HEK293 (cell line): ENCODE measurements at regions not wholly inside any gene's neighbourhood (a gene's known extent, or its start where the extent isn't known, plus 50 kb on each side); places are given as distances from the start of the nearest gene placed in this dataset.

Experiments used
- BCL11A ChIP-seq: fragments of 450-650 bp; formaldehyde crosslinking; IDR thresholded peaks from 2 replicates; pipeline ENCODE4 v1.5.1; 2016; ENCODE audit warnings: low read depth, missing biosample characterization, missing genetic modification characterization
- BCL11B ChIP-seq: fragments of 450-650 bp; formaldehyde crosslinking; IDR thresholded peaks from 2 replicates; pipeline ENCODE4 v1.5.1; 2016; ENCODE audit warnings: low read depth, missing biosample characterization, missing genetic modification characterization
- IKZF3 ChIP-seq: fragments of 450-650 bp; IDR thresholded peaks from 2 replicates; pipeline ENCODE4 v1.5.0; 2018; ENCODE audit warnings: missing biosample characterization, mild to moderate bottlenecking, missing genetic modification characterization, moderate library complexity
- KLF1 ChIP-seq: fragments of 450-650 bp; formaldehyde crosslinking; IDR thresholded peaks from 2 replicates; pipeline ENCODE4 v1.5.1; 2016; ENCODE audit warnings: missing biosample characterization, missing genetic modification characterization
- KLF7 ChIP-seq: fragments of 450-650 bp; formaldehyde crosslinking; IDR thresholded peaks from 2 replicates; pipeline ENCODE4 v1.5.1; 2016; ENCODE audit warnings: missing biosample characterization, missing genetic modification characterization, borderline replicate concordance
- KLF9 ChIP-seq: fragments of 450-650 bp; formaldehyde crosslinking; IDR thresholded peaks from 2 replicates; pipeline ENCODE4 v1.5.1; 2016; ENCODE audit warnings: missing biosample characterization, missing genetic modification characterization, low read depth
- OSR2 ChIP-seq: fragments of 450-650 bp; formaldehyde crosslinking; IDR thresholded peaks from 2 replicates; pipeline ENCODE4 v1.5.1; 2016; ENCODE audit warnings: missing biosample characterization, missing genetic modification characterization
- SP7 ChIP-seq: fragments of 450-650 bp; formaldehyde crosslinking; IDR thresholded peaks from 2 replicates; pipeline ENCODE4 v1.5.1; 2016; ENCODE audit warnings: missing biosample characterization, missing genetic modification characterization
- WT1 ChIP-seq: fragments of 450-650 bp; formaldehyde crosslinking; IDR thresholded peaks from 2 replicates; pipeline ENCODE4 v1.5.1; 2016; ENCODE audit warnings: missing biosample characterization, missing genetic modification characterization
- ZBTB17 ChIP-seq: fragments of 450-650 bp; formaldehyde crosslinking; IDR thresholded peaks from 2 replicates; pipeline ENCODE4 v1.5.1; 2016; ENCODE audit warnings: missing biosample characterization, missing genetic modification characterization
- ZBTB20 ChIP-seq: fragments of 450-650 bp; formaldehyde crosslinking; IDR thresholded peaks from 2 replicates; pipeline ENCODE4 v1.5.1; 2016; ENCODE audit warnings: missing biosample characterization, missing genetic modification characterization
- ZNF600 ChIP-seq: fragments of 450-650 bp; formaldehyde crosslinking; IDR thresholded peaks from 2 replicates; pipeline ENCODE4 v1.5.1; 2016; ENCODE audit warnings: missing biosample characterization, missing genetic modification characterization
- ZNF629 ChIP-seq: fragments of 450-650 bp; formaldehyde crosslinking; IDR thresholded peaks from 2 replicates; pipeline ENCODE4 v1.5.1; 2017; ENCODE audit warnings: missing biosample characterization, missing genetic modification characterization
- ZNF654 ChIP-seq: fragments of 450-650 bp; formaldehyde crosslinking; IDR thresholded peaks from 2 replicates; pipeline ENCODE4 v1.5.1; 2016; ENCODE audit warnings: low read depth, missing biosample characterization, missing genetic modification characterization
- ZNF701 ChIP-seq: fragments of 450-650 bp; formaldehyde crosslinking; IDR thresholded peaks from 2 replicates; pipeline ENCODE4 v1.5.1; 2016; ENCODE audit warnings: missing biosample characterization, missing genetic modification characterization
- ZSCAN23 ChIP-seq: fragments of 450-650 bp; formaldehyde crosslinking; IDR thresholded peaks from 2 replicates; pipeline ENCODE4 v1.5.1; 2016; ENCODE audit warnings: missing biosample characterization, missing genetic modification characterization
- ZXDB ChIP-seq: fragments of 450-650 bp; formaldehyde crosslinking; IDR thresholded peaks from 2 replicates; pipeline ENCODE4 v1.5.1; 2016; ENCODE audit warnings: missing biosample characterization, missing genetic modification characterization
- TF ChIP-seq, protein P1 (sequence below): fragments of 450-650 bp; formaldehyde crosslinking; IDR thresholded peaks from 2 replicates; pipeline ENCODE4 v1.5.1; 2016; ENCODE audit warnings: missing biosample characterization, missing genetic modification characterization
- TF ChIP-seq, protein P2 (sequence below): fragments of 450-650 bp; formaldehyde crosslinking; IDR thresholded peaks from 2 replicates; pipeline ENCODE4 v1.5.1; 2017; ENCODE audit warnings: missing biosample characterization, missing genetic modification characterization
- TF ChIP-seq, protein P3 (sequence below): fragments of 450-650 bp; formaldehyde crosslinking; IDR thresholded peaks from 2 replicates; pipeline ENCODE4 v1.5.1; 2016; ENCODE audit warnings: missing biosample characterization, missing genetic modification characterization
- TF ChIP-seq, protein P4 (sequence below): fragments of 450-650 bp; formaldehyde crosslinking; IDR thresholded peaks from 2 replicates; pipeline ENCODE4 v1.5.1; 2016; ENCODE audit warnings: missing biosample characterization, missing genetic modification characterization
- TF ChIP-seq, protein P5 (sequence below): fragments of 450-650 bp; formaldehyde crosslinking; IDR thresholded peaks from 2 replicates; pipeline ENCODE4 v1.5.1; 2016; ENCODE audit warnings: missing biosample characterization, missing genetic modification characterization
- TF ChIP-seq, protein P6 (sequence below): fragments of 450-650 bp; formaldehyde crosslinking; IDR thresholded peaks from 2 replicates; pipeline ENCODE4 v1.5.1; 2016; ENCODE audit warnings: missing biosample characterization, missing genetic modification characterization

DNA sequence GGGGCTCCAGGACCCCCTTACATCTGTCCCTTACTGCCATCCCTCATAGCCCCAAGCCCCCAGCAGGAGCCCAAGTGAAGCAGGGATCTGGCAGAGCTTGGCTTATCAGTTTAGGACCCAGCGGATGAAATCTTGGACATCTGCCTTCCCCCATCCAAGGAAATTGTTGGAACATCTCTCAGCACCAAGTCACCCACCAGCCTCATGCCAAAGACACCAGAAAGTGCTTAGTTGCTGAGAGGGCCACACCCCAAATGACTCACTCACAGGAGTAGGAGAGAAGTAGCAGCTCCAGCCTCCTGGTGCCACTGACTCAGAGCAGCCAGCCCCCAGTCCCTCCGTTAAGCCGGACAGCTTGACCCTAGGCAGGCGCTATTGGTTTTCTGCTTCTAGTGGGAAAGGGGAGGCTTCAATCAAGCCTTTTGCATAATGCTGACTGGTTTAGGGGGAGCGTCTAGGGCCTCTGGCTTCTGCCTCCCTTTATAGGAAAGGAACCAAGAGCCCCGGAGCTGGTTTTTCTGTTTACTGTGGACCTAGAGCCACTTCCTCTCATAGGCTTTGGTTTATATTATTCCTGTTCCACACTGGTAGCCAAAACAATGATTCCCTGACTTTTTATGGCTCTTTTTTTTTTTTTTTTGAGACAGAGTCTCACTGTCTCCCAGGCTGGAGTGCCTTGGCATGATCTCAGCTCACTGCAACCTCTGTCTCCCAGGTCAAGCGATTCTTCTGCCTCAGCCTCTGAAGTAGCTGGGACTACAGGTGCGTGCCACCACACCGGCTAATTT, 114.2 kb upstream of the IPO9 start (continued):
- TF ChIP-seq, protein P1, sequence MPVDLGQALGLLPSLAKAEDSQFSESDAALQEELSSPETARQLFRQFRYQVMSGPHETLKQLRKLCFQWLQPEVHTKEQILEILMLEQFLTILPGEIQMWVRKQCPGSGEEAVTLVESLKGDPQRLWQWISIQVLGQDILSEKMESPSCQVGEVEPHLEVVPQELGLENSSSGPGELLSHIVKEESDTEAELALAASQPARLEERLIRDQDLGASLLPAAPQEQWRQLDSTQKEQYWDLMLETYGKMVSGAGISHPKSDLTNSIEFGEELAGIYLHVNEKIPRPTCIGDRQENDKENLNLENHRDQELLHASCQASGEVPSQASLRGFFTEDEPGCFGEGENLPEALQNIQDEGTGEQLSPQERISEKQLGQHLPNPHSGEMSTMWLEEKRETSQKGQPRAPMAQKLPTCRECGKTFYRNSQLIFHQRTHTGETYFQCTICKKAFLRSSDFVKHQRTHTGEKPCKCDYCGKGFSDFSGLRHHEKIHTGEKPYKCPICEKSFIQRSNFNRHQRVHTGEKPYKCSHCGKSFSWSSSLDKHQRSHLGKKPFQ (tag by site-specific recombination): no peak
- TF ChIP-seq ZNF600 (tag by site-specific recombination) (peak; percentile 67; the same call in 1 of the 2 replicates), ZBTB20 (peak; percentile 37; the same call in 1 of the 2 replicates), ZBTB17 (tag by site-specific recombination) (peak; percentile 79), KLF1 (tag by site-specific recombination) (peak; percentile 82), IKZF3 (tag by site-specific recombination) (0 out of 2 replicates have a peak, but pooled peaks have one; percentile 42), KLF9 (tag by site-specific recombination) (peak; percentile 90), WT1 (tag by site-specific recombination) (peak; percentile 50; the same call in 1 of the 2 replicates), BCL11B (tag by site-specific recombination) (no peak), ZSCAN23 (0 out of 2 replicates have a peak, but pooled peaks have one; percentile 19), KLF7 (peak; percentile 79; the same call in 1 of the 2 replicates), BCL11A (tag by site-specific recombination) (no peak), SP7 (tag by site-specific recombination) (peak; percentile 79), ZNF629 (tag by site-specific recombination) (peak; percentile 53), ZXDB (tag by site-specific recombination) (0 out of 2 replicates have a peak, but pooled peaks have one; percentile 30), ZNF701 (tag by site-specific recombination) (no peak), OSR2 (tag by site-specific recombination) (peak; percentile 98), ZNF654 (tag by site-specific recombination) (no peak)
- TF ChIP-seq, protein P2, sequence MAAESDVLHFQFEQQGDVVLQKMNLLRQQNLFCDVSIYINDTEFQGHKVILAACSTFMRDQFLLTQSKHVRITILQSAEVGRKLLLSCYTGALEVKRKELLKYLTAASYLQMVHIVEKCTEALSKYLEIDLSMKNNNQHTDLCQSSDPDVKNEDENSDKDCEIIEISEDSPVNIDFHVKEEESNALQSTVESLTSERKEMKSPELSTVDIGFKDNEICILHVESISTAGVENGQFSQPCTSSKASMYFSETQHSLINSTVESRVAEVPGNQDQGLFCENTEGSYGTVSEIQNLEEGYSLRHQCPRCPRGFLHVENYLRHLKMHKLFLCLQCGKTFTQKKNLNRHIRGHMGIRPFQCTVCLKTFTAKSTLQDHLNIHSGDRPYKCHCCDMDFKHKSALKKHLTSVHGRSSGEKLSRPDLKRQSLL (tag by site-specific recombination): peak; percentile 77
- TF ChIP-seq, protein P3, sequence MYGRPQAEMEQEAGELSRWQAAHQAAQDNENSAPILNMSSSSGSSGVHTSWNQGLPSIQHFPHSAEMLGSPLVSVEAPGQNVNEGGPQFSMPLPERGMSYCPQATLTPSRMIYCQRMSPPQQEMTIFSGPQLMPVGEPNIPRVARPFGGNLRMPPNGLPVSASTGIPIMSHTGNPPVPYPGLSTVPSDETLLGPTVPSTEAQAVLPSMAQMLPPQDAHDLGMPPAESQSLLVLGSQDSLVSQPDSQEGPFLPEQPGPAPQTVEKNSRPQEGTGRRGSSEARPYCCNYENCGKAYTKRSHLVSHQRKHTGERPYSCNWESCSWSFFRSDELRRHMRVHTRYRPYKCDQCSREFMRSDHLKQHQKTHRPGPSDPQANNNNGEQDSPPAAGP (tag by site-specific recombination): peak; percentile 73
- TF ChIP-seq, protein P4, sequence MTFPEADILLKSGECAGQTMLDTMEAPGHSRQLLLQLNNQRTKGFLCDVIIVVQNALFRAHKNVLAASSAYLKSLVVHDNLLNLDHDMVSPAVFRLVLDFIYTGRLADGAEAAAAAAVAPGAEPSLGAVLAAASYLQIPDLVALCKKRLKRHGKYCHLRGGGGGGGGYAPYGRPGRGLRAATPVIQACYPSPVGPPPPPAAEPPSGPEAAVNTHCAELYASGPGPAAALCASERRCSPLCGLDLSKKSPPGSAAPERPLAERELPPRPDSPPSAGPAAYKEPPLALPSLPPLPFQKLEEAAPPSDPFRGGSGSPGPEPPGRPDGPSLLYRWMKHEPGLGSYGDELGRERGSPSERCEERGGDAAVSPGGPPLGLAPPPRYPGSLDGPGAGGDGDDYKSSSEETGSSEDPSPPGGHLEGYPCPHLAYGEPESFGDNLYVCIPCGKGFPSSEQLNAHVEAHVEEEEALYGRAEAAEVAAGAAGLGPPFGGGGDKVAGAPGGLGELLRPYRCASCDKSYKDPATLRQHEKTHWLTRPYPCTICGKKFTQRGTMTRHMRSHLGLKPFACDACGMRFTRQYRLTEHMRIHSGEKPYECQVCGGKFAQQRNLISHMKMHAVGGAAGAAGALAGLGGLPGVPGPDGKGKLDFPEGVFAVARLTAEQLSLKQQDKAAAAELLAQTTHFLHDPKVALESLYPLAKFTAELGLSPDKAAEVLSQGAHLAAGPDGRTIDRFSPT (tag by site-specific recombination): peak; percentile 60
- TF ChIP-seq, protein P5, sequence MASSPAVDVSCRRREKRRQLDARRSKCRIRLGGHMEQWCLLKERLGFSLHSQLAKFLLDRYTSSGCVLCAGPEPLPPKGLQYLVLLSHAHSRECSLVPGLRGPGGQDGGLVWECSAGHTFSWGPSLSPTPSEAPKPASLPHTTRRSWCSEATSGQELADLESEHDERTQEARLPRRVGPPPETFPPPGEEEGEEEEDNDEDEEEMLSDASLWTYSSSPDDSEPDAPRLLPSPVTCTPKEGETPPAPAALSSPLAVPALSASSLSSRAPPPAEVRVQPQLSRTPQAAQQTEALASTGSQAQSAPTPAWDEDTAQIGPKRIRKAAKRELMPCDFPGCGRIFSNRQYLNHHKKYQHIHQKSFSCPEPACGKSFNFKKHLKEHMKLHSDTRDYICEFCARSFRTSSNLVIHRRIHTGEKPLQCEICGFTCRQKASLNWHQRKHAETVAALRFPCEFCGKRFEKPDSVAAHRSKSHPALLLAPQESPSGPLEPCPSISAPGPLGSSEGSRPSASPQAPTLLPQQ (tag by site-specific recombination): 0 out of 2 replicates have a peak, but pooled peaks have one; percentile 29
- TF ChIP-seq, protein P6, sequence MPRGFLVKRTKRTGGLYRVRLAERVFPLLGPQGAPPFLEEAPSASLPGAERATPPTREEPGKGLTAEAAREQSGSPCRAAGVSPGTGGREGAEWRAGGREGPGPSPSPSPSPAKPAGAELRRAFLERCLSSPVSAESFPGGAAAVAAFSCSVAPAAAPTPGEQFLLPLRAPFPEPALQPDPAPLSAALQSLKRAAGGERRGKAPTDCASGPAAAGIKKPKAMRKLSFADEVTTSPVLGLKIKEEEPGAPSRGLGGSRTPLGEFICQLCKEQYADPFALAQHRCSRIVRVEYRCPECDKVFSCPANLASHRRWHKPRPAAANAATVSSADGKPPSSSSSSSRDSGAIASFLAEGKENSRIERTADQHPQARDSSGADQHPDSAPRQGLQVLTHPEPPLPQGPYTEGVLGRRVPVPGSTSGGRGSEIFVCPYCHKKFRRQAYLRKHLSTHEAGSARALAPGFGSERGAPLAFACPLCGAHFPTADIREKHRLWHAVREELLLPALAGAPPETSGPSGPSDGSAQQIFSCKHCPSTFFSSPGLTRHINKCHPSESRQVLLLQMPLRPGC: no peak
